Panc1 (cell line): ENCODE measurements at regions not wholly inside any gene's neighbourhood (a gene's known extent, or its start where the extent isn't known, plus 50 kb on each side); places are given as distances from the start of the nearest gene placed in this dataset.

Experiments used
- ATAC-seq: fragments of 200-7000 bp; cut with Tn5 transposase; 2 replicates; pipeline ENCODE4 v1.9.1; 2020; ENCODE audit warnings: mild to moderate bottlenecking, moderate library complexity
- BruUV-seq: library from RNA; stranded (reverse); fragments of 400-500 nt; replicated peaks from 2 replicates; lab custom pipeline; 2021; lab: Mats Ljungman, UMichigan
- CTCF ChIA-PET: fragments of 300-600 bp; sonication (Branson Sonifier 250); formaldehyde crosslinking; loops from one replicate; lab custom pipeline; 2022; ENCODE audit warnings: antibody characterized with exemption; lab: Charles Lee
- POLR2A ChIA-PET: fragments of 300-600 bp; sonication (Branson Sonifier 250); formaldehyde crosslinking; loops from one replicate; lab custom pipeline; 2022; ENCODE audit warnings: antibody characterized with exemption; lab: Charles Lee
- DNase-seq: peaks from one replicate; pipeline ENCODE4 v3.0.0-alpha.2; 2010; ENCODE audit warnings: low read depth, low spot score
- H3K27ac ChIP-seq: 2 replicates; pipeline ENCODE4 v1.5.1; 2011; ENCODE audit warnings: mild to moderate bottlenecking, low read length, inconsistent platforms
- H3K27me3 ChIP-seq: fragments of 200-500 bp; sonication (Bioruptor generic); 2 replicates; pipeline ENCODE4 v1.6.0; 2014; ENCODE audit warnings: low read length, inconsistent platforms; ENCODE audit not compliant: control insufficient read depth, insufficient read depth
- H3K36me3 ChIP-seq: fragments of 200-500 bp; sonication (Bioruptor generic); 2 replicates; pipeline ENCODE4 v1.5.1; 2014; ENCODE audit warnings: inconsistent platforms, mild to moderate bottlenecking, low read length, moderate library complexity; ENCODE audit not compliant: control insufficient read depth, insufficient read depth
- H3K4me1 ChIP-seq: 2 replicates; pipeline ENCODE4 v1.5.1; 2011; ENCODE audit warnings: inconsistent platforms, mild to moderate bottlenecking, low read length, moderate library complexity; ENCODE audit not compliant: control insufficient read depth, insufficient read depth
- H3K4me3 ChIP-seq, 2 experiments: 2 replicates each; pipeline ENCODE4 v1.5.1; 2011 to 2012; ENCODE audit warnings: low read depth in 2 of 2, low read length in 2 of 2, mild to moderate bottlenecking in 2 of 2, inconsistent platforms in 1 of 2, moderate library complexity in 1 of 2
- H3K9me3 ChIP-seq: fragments of 200-500 bp; sonication (Bioruptor generic); 2 replicates; pipeline ENCODE4 v1.5.1; 2014; ENCODE audit warnings: low read depth, mild to moderate bottlenecking, inconsistent platforms, low read length, moderate library complexity; ENCODE audit not compliant: control insufficient read depth, insufficient read depth
- POLR2AphosphoS5 ChIP-seq: IDR thresholded peaks from 2 replicates; pipeline ENCODE4 v1.6.1; 2012; ENCODE audit warnings: mild to moderate bottlenecking, low read depth, low read length, moderate library complexity
- SIN3A ChIP-seq: IDR thresholded peaks from 2 replicates; pipeline ENCODE4 v1.6.1; 2012; ENCODE audit warnings: low read depth, mild to moderate bottlenecking, low read length, moderate library complexity, borderline replicate concordance; ENCODE audit not compliant: insufficient read depth
- TCF7L2 ChIP-seq: IDR thresholded peaks from 2 replicates; pipeline ENCODE4 v1.6.1; 2011; ENCODE audit warnings: mild to moderate bottlenecking, low read depth, low read length, inconsistent platforms
- in situ Hi-C: cut with HindIII; loops from 2 replicates; pipeline ENCODE4 v1.10.0; 2016; ENCODE audit warnings: low sequenced_read_pairs, low pct_unique_long_range_greater_than_20kb
- intact Hi-C: fragments of 100-400 bp; cut with micrococcal nuclease; formaldehyde crosslinking; loops from one replicate; pipeline ENCODE4 v1.10.0; 2022; ENCODE audit not compliant: unreplicated experiment
- TF ChIP-seq, protein P1 (sequence below): fragments of 450-650 bp; IDR thresholded peaks from 2 replicates; pipeline ENCODE4 v1.5.1; 2017; ENCODE audit warnings: mild to moderate bottlenecking
- TF ChIP-seq, protein P2 (sequence below), 2 experiments: IDR thresholded peaks; 2 replicates each; pipeline ENCODE4 v1.6.1; 2011 to 2012; ENCODE audit warnings: low read depth in 2 of 2, control low read depth in 1 of 2, low read length in 1 of 2, mild to moderate bottlenecking in 1 of 2, moderate library complexity in 1 of 2; ENCODE audit not compliant: insufficient read depth in 1 of 2

- no TSS peak for BruUV-seq
- no peak for TF ChIP-seq SIN3A
- TF ChIP-seq, protein P1, sequence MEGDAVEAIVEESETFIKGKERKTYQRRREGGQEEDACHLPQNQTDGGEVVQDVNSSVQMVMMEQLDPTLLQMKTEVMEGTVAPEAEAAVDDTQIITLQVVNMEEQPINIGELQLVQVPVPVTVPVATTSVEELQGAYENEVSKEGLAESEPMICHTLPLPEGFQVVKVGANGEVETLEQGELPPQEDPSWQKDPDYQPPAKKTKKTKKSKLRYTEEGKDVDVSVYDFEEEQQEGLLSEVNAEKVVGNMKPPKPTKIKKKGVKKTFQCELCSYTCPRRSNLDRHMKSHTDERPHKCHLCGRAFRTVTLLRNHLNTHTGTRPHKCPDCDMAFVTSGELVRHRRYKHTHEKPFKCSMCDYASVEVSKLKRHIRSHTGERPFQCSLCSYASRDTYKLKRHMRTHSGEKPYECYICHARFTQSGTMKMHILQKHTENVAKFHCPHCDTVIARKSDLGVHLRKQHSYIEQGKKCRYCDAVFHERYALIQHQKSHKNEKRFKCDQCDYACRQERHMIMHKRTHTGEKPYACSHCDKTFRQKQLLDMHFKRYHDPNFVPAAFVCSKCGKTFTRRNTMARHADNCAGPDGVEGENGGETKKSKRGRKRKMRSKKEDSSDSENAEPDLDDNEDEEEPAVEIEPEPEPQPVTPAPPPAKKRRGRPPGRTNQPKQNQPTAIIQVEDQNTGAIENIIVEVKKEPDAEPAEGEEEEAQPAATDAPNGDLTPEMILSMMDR, result no peak
- TF ChIP-seq TCF7L2, result no peak
- no peak for TF ChIP-seq POLR2AphosphoS5
- TF ChIP-seq, protein P2, sequence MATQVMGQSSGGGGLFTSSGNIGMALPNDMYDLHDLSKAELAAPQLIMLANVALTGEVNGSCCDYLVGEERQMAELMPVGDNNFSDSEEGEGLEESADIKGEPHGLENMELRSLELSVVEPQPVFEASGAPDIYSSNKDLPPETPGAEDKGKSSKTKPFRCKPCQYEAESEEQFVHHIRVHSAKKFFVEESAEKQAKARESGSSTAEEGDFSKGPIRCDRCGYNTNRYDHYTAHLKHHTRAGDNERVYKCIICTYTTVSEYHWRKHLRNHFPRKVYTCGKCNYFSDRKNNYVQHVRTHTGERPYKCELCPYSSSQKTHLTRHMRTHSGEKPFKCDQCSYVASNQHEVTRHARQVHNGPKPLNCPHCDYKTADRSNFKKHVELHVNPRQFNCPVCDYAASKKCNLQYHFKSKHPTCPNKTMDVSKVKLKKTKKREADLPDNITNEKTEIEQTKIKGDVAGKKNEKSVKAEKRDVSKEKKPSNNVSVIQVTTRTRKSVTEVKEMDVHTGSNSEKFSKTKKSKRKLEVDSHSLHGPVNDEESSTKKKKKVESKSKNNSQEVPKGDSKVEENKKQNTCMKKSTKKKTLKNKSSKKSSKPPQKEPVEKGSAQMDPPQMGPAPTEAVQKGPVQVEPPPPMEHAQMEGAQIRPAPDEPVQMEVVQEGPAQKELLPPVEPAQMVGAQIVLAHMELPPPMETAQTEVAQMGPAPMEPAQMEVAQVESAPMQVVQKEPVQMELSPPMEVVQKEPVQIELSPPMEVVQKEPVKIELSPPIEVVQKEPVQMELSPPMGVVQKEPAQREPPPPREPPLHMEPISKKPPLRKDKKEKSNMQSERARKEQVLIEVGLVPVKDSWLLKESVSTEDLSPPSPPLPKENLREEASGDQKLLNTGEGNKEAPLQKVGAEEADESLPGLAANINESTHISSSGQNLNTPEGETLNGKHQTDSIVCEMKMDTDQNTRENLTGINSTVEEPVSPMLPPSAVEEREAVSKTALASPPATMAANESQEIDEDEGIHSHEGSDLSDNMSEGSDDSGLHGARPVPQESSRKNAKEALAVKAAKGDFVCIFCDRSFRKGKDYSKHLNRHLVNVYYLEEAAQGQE (IDR thresholded peaks at IDR 0.05; ENCODE audit: insufficient read depth in 1 of 2, low read depth in 2 of 2, low read length in 1 of 2), result no peak
- Histone ChIP-seq H3K27ac (no peak overlapping the region), H3K4me1 (no peaks in the 10 kb centered on the region), H3K36me3 (no peaks in the 10 kb centered on the region), H3K27me3 (no peaks in the 10 kb centered on the region), H3K9me3 (no peaks in the 10 kb centered on the region), H3K4me3 (no peak overlapping the region)
- CTCF ChIA-PET, result no interaction called here
- in situ Hi-C loops, result no loop called here
- POLR2A ChIA-PET, result no interaction called here
- ATAC-seq (no peak), DNase-seq (no peak)
- intact Hi-C loops, result no loop called here
Observed at GRCh38 chr3:69690-70089, 126.9 kb upstream of the CHL1 start.

DNA sequence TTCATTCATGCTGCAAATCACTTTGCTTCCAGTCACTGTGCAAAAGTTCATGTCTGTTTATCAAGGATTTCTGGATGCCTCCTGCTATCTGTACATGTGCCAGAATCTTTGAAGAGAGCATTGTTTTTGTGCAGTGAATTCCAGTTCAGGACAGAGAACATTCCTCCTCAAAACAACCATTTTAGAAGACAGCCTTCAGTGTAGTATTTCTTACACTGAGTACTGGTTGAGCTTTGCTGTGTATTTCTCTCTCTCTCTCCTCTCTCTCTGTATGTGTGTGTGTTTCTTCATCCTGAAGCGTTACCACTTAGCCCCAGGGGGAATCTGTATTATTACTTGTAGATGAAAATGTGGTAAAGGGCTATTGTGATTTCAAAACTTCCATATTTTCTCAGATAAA, 123.8 kb upstream of the CHL1 start:
- Histone ChIP-seq H3K9me3 (no peaks in the 10 kb centered on the region), H3K4me3 (no peak overlapping the region), H3K27me3 (no peaks in the 10 kb centered on the region), H3K27ac (no peak overlapping the region), H3K4me1 (no peaks in the 10 kb centered on the region), H3K36me3 (no peaks in the 10 kb centered on the region)
- intact Hi-C loops, result no loop called here
- ATAC-seq (no peak), DNase-seq (no peak)
- no peak for TF ChIP-seq POLR2AphosphoS5
- TF ChIP-seq TCF7L2, result no peak
- TF ChIP-seq, protein P2 (IDR thresholded peaks at IDR 0.05; ENCODE audit: insufficient read depth in 1 of 2, low read depth in 2 of 2, low read length in 1 of 2), result no peak
- TF ChIP-seq, protein P1, result no peak
- TF ChIP-seq SIN3A, result no peak
- in situ Hi-C loops, result no loop called here
- ChIA-PET POLR2A (no interaction called here), CTCF (no interaction called here)
- no TSS peak for BruUV-seq
